ENCODE measurements at regions not wholly inside any gene's neighbourhood (a gene's known extent, or its start where the extent isn't known, plus 50 kb on each side); places are given as distances from the start of the nearest gene placed in this dataset.

GRCh38 chr9:113746486-113746885 lies 129.6 kb upstream of the ZNF618 start:
- DNase-seq (ENCODE audit: low spot score): no peak
- in situ Hi-C loops (cut with MboI; ENCODE audit: low sequenced_read_pairs, unreplicated experiment): no loop called here
- no peak for TF ChIP-seq CTCF (IDR thresholded peaks at IDR 0.05; ENCODE audit: borderline replicate concordance, control extremely low read depth, extremely low read depth, insufficient read depth, missing control alignments)

GRCh38 chr9:113748135-113748534 lies 128.0 kb upstream of the ZNF618 start:
- in situ Hi-C loops (cut with MboI; ENCODE audit: low sequenced_read_pairs, unreplicated experiment): no loop called here
- no peak for DNase-seq (ENCODE audit: low spot score)
- TF ChIP-seq CTCF (IDR thresholded peaks at IDR 0.05; ENCODE audit: borderline replicate concordance, control extremely low read depth, extremely low read depth, insufficient read depth, missing control alignments): no peak

GRCh38 chr9:113753398-113754119 lies 122.5 kb upstream of the ZNF618 start:
- TF ChIP-seq CTCF (IDR thresholded peaks at IDR 0.05; ENCODE audit: borderline replicate concordance, control extremely low read depth, extremely low read depth, insufficient read depth, missing control alignments): no peak
- no peak for DNase-seq (ENCODE audit: low spot score)
- in situ Hi-C loops (cut with MboI; ENCODE audit: low sequenced_read_pairs, unreplicated experiment): no loop called here

- no peak for DNase-seq (ENCODE audit: low spot score)
- in situ Hi-C loops (cut with MboI; ENCODE audit: low sequenced_read_pairs, unreplicated experiment): no loop called here
- TF ChIP-seq CTCF (IDR thresholded peaks at IDR 0.05; ENCODE audit: borderline replicate concordance, control extremely low read depth, extremely low read depth, insufficient read depth, missing control alignments): no peak
Measured at GRCh38 chr9:113754739-113755138, 121.4 kb upstream of the ZNF618 start.

GRCh38 chr9:113755433-113755832 lies 120.7 kb upstream of the ZNF618 start:
- TF ChIP-seq CTCF (IDR thresholded peaks at IDR 0.05; ENCODE audit: borderline replicate concordance, control extremely low read depth, extremely low read depth, insufficient read depth, missing control alignments): no peak
- in situ Hi-C loops (cut with MboI; ENCODE audit: low sequenced_read_pairs, unreplicated experiment): no loop called here
- DNase-seq (ENCODE audit: low spot score): no peak

- no peak for TF ChIP-seq CTCF (IDR thresholded peaks at IDR 0.05; ENCODE audit: borderline replicate concordance, control extremely low read depth, extremely low read depth, insufficient read depth, missing control alignments)
- no peak for DNase-seq (ENCODE audit: low spot score)
- in situ Hi-C loops (cut with MboI; ENCODE audit: low sequenced_read_pairs, unreplicated experiment): no loop called here
Measured at GRCh38 chr9:113756476-113757192, 119.5 kb upstream of the ZNF618 start.

All from GM13976 (cell line).